ENCODE measurements at regions not wholly inside any gene's neighbourhood (a gene's known extent, or its start where the extent isn't known, plus 50 kb on each side); places are given as distances from the start of the nearest gene placed in this dataset.

- Histone ChIP-seq H3K4me3 (replicated peaks; ENCODE audit: insufficient read depth, low read length) (no peak overlapping the region), H3K27ac (replicated peaks) (no peak overlapping the region), H3K27me3 (ENCODE audit: insufficient read depth, poor library complexity, severe bottlenecking) (no peaks in the 10 kb centered on the region)
- DNase-seq (ENCODE audit: low read depth in 1 of 2, low spot score in 1 of 2) = no peak
- TF ChIP-seq GABPA (IDR thresholded peaks at IDR 0.05; ENCODE audit: low read depth) (no peak), SPI1 (IDR thresholded peaks at IDR 0.05; ENCODE audit: borderline replicate concordance, low read depth) (no peak), POLR2AphosphoS5 (IDR thresholded peaks at IDR 0.05; ENCODE audit: low read depth) (no peak), CTCF (IDR thresholded peaks at IDR 0.05; ENCODE audit: insufficient read depth, low read length) (no peak), REST (IDR thresholded peaks at IDR 0.05; ENCODE audit: insufficient replicate concordance, low read depth) (no peak)
These were observed 896.9 kb downstream of the KCNA4 start for GRCh38 chr11:29119707-29120618.

GRCh38 chr11:29119116-29119515 lies 897.7 kb downstream of the KCNA4 start:
- DNase-seq (ENCODE audit: low read depth in 1 of 2, low spot score in 1 of 2) = no peak
- no peak overlapping the region for H3K4me3 ChIP-seq (replicated peaks; ENCODE audit: insufficient read depth, low read length)
- H3K27me3 ChIP-seq (ENCODE audit: insufficient read depth, poor library complexity, severe bottlenecking) = no peaks in the 10 kb centered on the region
- no peak overlapping the region for H3K27ac ChIP-seq (replicated peaks)
- TF ChIP-seq POLR2AphosphoS5 (IDR thresholded peaks at IDR 0.05; ENCODE audit: low read depth) (no peak), GABPA (IDR thresholded peaks at IDR 0.05; ENCODE audit: low read depth) (no peak), SPI1 (IDR thresholded peaks at IDR 0.05; ENCODE audit: borderline replicate concordance, low read depth) (no peak), CTCF (IDR thresholded peaks at IDR 0.05; ENCODE audit: insufficient read depth, low read length) (no peak), REST (IDR thresholded peaks at IDR 0.05; ENCODE audit: insufficient replicate concordance, low read depth) (no peak)

GRCh38 chr11:29100967-29101366 lies 915.9 kb downstream of the KCNA4 start:
- no peak overlapping the region for H3K4me3 ChIP-seq (replicated peaks; ENCODE audit: insufficient read depth, low read length)
- TF ChIP-seq POLR2AphosphoS5 (IDR thresholded peaks at IDR 0.05; ENCODE audit: low read depth) (no peak), CTCF (IDR thresholded peaks at IDR 0.05; ENCODE audit: insufficient read depth, low read length) (no peak), REST (IDR thresholded peaks at IDR 0.05; ENCODE audit: insufficient replicate concordance, low read depth) (no peak), SPI1 (IDR thresholded peaks at IDR 0.05; ENCODE audit: borderline replicate concordance, low read depth) (no peak), GABPA (IDR thresholded peaks at IDR 0.05; ENCODE audit: low read depth) (no peak)
- no peak for DNase-seq (ENCODE audit: low read depth in 1 of 2, low spot score in 1 of 2)
- no peaks in the 10 kb centered on the region for H3K27me3 ChIP-seq (ENCODE audit: insufficient read depth, poor library complexity, severe bottlenecking)
- H3K27ac ChIP-seq (replicated peaks) = no peak overlapping the region

Measured in HL-60 (cell line).